T-helper 2 cell treated with Interferon-gamma antibody and Interleukin-4, amounts not matched to agents 100 ng/mL and 5 ng/mL, for 36 hours (primary cell): ENCODE measurements at regions not wholly inside any gene's neighbourhood (a gene's known extent, or its start where the extent isn't known, plus 50 kb on each side); places are given as distances from the start of the nearest gene placed in this dataset.

ENCODE experiments used
- intact Hi-C: fragments of 100-400 bp; cut with micrococcal nuclease; formaldehyde crosslinking; loops from one replicate; pipeline ENCODE4 v1.15.1; 2023

GRCh38 chr5:167634432-167634831 is 657.0 kb upstream of the WWC1 start:
- intact Hi-C loops: no loop called here

DNA sequence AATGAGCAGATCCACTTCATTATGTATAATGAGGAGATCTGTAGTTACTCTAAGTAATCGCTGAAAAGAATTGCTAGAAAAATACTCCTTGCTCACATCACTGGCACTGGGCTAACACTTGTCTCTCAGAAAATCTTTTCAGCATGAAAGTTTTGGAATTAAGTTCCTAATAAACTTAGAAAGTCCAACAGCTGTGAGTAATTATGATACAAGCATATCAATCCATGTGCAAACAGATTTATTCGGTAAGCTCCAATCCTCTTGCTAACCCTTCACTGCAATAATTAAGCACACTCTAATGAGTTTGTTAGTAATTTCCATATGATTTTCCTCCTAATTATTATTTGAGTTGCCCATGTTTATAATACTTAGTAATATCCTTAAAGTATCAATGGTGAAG is 652.6 kb upstream of the WWC1 start:
- intact Hi-C loops: no loop called here

DNA sequence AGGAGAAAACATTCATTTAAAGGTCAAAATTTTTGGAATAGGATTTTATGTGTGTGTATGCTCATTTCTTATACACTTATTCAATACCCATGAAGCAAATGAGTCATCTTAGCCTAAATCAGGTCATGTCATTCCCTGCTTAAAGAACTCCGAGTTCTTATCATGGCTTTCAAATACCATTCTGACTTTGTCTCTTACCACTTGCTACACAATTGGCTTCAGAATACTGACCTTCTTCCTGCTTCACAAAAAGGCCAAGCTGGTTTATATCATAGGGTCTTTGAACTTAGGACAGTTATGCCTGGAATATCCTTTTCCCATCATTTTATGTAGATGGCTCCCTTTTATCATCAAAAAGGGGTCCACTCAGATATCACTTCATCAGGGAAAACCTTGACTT is 652.2 kb upstream of the WWC1 start:
- intact Hi-C loops: no loop called here

DNA sequence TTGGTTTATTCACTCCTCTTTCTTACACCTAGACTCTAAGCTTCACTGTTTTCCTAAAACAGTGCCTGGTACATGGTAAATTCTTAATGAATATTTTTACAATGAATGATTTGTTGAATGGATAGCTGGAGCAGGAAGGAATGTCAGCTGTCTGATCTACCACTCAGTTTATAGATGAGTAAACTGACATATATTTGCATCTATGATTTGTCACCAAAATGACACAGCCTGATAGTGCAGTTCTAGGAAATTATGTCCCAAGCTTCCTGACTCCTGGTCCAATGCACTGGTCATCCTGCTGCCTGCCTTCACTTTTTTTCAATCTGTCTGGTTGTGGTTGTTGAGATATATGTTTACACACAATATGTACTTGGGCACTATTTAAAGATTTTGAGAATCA is 651.7 kb upstream of the WWC1 start:
- intact Hi-C loops: no loop called here

DNA sequence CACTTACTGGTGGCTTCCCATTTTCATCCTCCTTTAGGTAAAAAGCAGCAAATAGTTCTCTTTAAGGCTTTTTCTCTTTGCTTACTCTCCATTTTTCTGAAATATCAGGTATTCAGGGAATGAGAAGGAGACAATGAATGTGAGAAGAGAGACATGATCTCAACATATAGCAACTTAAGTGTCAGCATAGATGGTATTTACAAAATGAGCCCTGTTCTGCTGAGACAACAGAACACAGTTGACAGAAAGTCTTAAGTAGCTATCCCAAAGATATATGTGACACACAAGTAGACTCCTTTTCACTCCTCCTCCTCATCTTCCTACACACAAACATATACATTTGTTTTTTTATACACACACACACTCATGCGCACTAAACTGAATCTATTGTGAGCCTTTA is 649.3 kb upstream of the WWC1 start:
- intact Hi-C loops: no loop called here

DNA sequence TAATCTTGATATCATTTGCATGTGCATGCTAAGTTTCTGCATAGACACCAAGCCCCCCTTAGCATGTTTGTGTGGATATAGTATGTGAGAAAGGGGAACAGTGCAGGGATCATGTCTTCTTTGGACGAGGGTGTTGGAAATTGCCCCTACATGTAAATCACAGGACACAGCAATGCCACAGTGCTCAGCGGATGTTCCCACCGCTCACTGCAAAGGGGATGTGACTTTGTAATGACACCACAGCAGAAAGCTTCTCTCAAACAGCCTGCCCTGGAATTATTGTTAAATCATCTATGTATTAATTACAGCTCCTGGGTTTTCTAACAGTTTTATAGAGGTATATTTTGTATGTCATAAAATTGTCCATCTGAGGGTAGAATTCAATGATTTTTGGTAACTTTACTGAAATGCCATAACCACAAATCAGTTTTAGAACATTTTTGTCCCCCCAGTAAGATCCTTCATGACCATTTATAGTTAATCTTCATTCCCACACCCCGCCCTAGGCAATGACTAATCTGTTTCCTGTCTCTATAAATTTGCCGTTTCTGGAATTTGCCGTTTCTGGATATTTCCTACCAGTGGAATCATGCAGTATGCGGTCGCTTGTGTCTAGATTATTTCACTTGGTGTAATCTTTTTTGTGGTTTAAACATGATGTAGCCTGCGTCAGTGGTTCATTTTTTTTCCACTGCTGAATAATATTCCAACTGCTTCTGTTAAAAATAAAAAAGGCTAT is 648.5 kb upstream of the WWC1 start:
- intact Hi-C loops: no loop called here

DNA sequence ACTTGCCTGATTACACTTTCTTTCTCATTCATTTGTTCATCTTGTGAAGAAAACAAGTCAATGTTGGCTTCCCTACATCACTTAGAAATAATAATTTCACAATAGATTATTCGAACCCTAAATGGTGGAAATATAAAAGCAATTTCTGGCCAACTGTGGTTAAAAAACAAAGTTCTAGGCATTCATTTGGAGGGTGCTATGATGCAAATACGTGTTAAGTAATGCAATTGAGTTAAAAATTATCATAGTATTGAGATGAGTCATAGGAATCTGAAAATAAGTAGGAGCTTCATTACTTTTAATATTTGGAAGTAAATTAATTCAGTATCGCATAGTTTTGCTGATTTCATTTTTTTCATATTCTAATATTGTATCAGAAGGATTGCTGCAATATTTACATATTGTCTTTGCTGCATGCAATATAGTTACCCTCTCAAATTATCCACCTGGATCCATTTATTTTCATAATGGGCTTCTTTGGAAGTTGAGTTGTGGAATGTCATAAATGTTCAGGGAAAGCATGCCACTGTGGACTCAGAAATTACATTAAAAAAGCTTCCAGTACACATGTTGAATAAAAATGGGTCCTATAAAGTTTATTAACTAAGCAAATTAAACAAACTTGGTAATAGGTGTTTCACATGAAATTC is 647.7 kb upstream of the WWC1 start:
- intact Hi-C loops: no loop called here

DNA sequence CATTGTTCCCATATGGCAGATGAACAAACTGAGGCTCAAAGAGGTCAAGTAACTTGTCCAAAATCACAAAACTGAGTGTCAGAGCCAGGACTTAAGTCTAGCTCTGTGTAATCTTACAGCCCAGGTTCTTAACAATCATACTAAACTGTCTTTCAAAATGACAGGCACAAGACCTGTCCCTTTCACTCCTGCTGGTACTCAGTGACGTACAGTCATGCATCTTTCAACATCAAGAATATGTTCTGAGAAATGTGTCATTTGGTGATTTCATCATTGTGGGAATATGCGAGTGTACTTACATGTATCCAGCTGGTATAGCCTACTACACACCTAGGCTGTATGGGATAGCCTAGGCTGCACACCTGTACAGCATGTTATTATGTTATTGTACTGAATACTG is 646.8 kb upstream of the WWC1 start:
- intact Hi-C loops: no loop called here

GRCh38 chr5:167649471-167649870 is 642.0 kb upstream of the WWC1 start:
- intact Hi-C loops: no loop called here

DNA sequence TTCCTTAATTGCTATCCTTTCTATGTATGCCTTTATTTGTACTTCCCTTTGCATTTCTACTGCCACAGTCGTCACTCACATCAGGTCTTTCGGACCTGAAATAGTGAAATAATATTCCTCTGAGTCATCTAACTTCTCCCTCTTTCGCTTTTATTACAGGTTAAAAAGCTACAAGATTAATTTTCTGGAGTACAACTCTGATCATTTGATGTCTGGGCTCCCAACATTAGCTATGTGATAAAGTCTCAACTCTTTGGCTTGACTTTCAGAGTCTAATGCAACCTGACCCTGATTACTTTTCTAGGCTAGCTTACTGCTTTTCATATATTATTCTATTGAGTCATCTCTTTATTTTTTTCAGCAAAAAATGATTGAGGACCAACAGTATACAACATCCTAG is 638.8 kb upstream of the WWC1 start:
- intact Hi-C loops: no loop called here

- intact Hi-C loops: no loop called here
These were observed 637.8 kb upstream of the WWC1 start for GRCh38 chr5:167653645-167654106.

- intact Hi-C loops: no loop called here
These were observed 634.4 kb upstream of the WWC1 start for GRCh38 chr5:167657016-167657415.

DNA sequence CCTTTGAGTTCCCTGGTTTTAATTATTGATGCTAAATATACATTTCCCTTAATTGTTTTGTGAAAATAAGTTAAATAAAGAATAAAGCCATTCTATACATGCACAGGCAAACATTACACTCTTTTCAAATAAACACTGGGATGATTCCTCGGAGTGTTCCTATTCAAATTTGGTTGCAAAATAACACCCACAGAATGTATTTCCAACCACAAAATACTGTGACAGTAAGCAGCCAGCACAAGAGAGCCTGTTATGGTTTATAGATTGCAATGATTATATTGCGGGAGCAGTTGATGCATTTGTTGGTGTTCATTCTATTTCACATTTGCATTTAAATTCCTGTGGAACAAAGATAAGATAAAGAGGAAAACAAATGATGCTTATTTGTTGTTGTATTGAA is 632.6 kb upstream of the WWC1 start:
- intact Hi-C loops: no loop called here

GRCh38 chr5:167661605-167662004 is 629.8 kb upstream of the WWC1 start:
- intact Hi-C loops: no loop called here

GRCh38 chr5:167664222-167664804 is 627.1 kb upstream of the WWC1 start:
- intact Hi-C loops: no loop called here

DNA sequence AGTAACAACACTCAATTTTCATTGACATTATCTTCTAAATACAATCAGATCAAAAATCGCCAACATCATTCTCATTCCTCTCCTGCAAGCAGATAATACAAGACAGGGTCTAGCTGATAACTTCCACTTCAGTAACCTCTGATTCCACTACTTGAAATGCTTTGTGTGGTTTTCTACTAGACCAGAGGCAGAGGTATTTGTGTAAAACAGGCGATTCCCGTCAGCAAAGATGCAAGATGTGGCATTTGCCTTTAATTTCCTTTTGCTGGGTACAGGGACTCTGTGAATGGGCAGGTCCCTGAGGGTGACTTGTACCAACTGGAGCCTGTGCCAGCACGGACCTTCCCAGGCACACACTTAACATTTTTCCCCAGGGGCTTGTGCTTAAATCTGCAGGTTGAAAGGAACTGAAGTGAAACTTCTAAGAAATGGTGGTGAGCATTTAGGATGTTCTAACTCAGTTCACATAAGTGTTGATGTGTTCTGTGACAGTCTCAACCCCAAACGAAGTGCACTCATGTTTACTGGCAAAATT is 625.5 kb upstream of the WWC1 start:
- intact Hi-C loops: no loop called here

DNA sequence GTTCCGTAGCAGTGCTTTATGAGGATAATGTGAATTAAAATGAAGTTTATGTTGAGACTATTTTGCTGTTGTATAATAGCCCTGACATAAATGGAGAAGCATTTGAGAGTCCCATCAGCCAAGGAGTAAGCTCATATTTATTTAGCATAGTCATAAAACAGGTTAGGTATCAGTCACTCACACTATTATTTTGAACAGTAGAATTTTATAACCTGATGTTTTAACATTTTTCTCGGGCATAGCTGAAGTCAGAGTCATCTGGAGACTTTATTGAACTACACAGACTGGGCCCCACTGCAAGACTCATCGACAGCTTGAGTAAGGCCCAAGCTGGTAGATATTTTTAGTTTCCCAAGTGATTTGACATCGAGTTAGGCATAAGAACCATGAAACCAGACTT is 620.3 kb upstream of the WWC1 start:
- intact Hi-C loops: no loop called here

GRCh38 chr5:167673942-167674341 is 617.5 kb upstream of the WWC1 start:
- intact Hi-C loops: no loop called here

DNA sequence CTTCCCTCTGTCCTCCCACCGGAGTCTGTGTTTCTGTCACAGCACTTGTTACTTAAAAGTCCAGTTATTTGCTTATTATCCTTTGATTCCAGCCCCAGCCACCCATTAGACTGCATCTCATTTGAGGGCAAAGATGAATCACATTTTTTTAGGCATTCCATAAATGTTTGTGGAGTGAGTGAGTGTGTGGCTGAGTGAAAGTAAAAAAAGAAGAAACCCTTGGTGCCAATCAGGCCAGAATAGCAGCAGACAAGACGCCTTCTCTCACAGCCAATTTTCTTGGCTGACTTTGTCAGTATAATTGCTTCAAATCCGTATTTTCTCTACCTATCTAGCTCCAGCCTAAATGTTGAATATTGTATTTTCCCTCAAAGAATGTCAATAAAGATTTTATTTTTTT is 613.0 kb upstream of the WWC1 start:
- intact Hi-C loops: no loop called here

- intact Hi-C loops: no loop called here
These were observed 607.2 kb upstream of the WWC1 start for GRCh38 chr5:167684251-167684650.

DNA sequence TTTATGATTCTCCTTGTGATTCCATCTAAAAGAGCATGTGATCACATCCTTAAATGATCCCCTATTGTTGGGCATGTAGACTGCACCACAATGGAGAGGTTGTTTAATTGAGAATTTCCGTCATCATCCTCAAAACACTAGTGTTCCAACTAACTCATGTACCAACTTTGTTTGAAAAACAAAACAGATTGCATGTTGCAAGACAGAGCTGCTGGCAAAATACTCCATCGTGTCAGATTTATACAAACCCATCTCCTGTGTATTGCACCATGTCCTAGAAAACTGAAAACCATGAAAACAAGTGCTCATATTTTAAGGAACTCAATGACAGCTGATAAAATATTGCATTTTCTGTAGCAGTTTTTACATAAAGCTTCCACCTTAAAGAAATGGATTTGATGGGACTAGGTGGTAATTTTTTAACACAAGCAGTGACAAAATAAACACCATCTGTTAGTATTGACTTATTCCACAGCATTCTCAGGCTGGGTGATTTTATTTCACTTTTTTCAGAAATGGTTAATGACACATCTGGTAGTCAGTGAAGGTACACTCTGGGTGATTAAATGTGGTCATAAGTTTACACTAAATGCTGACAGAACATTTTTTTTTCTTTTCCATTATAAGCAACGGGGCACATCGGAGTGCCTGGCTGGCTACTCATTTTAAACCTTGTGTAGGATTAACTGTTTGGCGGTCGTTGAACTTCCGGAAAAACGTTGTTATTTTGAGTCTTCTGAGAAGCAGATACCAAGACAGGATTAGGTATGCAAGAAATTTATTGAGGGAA is 602.9 kb upstream of the WWC1 start:
- intact Hi-C loops: no loop called here
